ENCODE measurements at regions not wholly inside any gene's neighbourhood (a gene's known extent, or its start where the extent isn't known, plus 50 kb on each side); places are given as distances from the start of the nearest gene placed in this dataset.

- Histone ChIP-seq H3K36me3 (ENCODE audit: insufficient read depth, low read length) (no peaks in the 10 kb centered on the region), H3K4me1 (ENCODE audit: low read length) (no peaks in the 10 kb centered on the region), H3K27me3 (ENCODE audit: low read length) (no peaks in the 10 kb centered on the region), H3K9me2 (replicated peaks; ENCODE audit: insufficient read depth, low read length) (no peaks in the 10 kb centered on the region), H2AFZ (ENCODE audit: low read length) (no peak overlapping the region), H3K4me3 (ENCODE audit: low read length) (no peak overlapping the region), H4K20me1 (ENCODE audit: insufficient read depth, low read depth, low read length) (no peaks in the 10 kb centered on the region), H3K27ac (ENCODE audit: low read length) (no peak overlapping the region), H3K4me2 (ENCODE audit: low read depth, low read length, poor library complexity, severe bottlenecking) (no peak overlapping the region), H3K9me3 (ENCODE audit: low read length) (no peaks in the 10 kb centered on the region; the same call in 1 of the 2 replicates), H3K79me2 (ENCODE audit: low read length) (no peaks in the 10 kb centered on the region), H3K9ac (ENCODE audit: low read length) (no peak overlapping the region)
- DNase-seq = no peak
Measured at GRCh38 chr6:74768738-74769137, 437.1 kb downstream of the COL12A1 start.

GRCh38 chr6:74768120-74768519 lies 437.7 kb downstream of the COL12A1 start:
- no peaks in the 10 kb centered on the region; the same call in 1 of the 2 replicates for H3K9me3 ChIP-seq (ENCODE audit: low read length)
- H3K4me2 ChIP-seq (ENCODE audit: low read depth, low read length, poor library complexity, severe bottlenecking) = no peak overlapping the region
- H2AFZ ChIP-seq (ENCODE audit: low read length) = no peak overlapping the region
- H3K4me3 ChIP-seq (ENCODE audit: low read length) = no peak overlapping the region
- no peaks in the 10 kb centered on the region for H4K20me1 ChIP-seq (ENCODE audit: insufficient read depth, low read depth, low read length)
- H3K9me2 ChIP-seq (replicated peaks; ENCODE audit: insufficient read depth, low read length) = no peaks in the 10 kb centered on the region
- H3K9ac ChIP-seq (ENCODE audit: low read length) = no peak overlapping the region
- no peaks in the 10 kb centered on the region for H3K36me3 ChIP-seq (ENCODE audit: insufficient read depth, low read length)
- no peaks in the 10 kb centered on the region for H3K79me2 ChIP-seq (ENCODE audit: low read length)
- H3K27ac ChIP-seq (ENCODE audit: low read length) = no peak overlapping the region
- H3K4me1 ChIP-seq (ENCODE audit: low read length) = no peaks in the 10 kb centered on the region
- no peaks in the 10 kb centered on the region for H3K27me3 ChIP-seq (ENCODE audit: low read length)
- no peak for DNase-seq

GRCh38 chr6:74765486-74765885 lies 440.4 kb downstream of the COL12A1 start:
- Histone ChIP-seq H3K79me2 (ENCODE audit: low read length) (no peaks in the 10 kb centered on the region), H3K9me2 (replicated peaks; ENCODE audit: insufficient read depth, low read length) (no peaks in the 10 kb centered on the region), H3K4me1 (ENCODE audit: low read length) (no peaks in the 10 kb centered on the region), H3K27me3 (ENCODE audit: low read length) (no peaks in the 10 kb centered on the region), H2AFZ (ENCODE audit: low read length) (no peak overlapping the region), H3K9me3 (ENCODE audit: low read length) (no peaks in the 10 kb centered on the region), H3K36me3 (ENCODE audit: insufficient read depth, low read length) (no peaks in the 10 kb centered on the region), H3K27ac (ENCODE audit: low read length) (no peak overlapping the region), H3K4me3 (ENCODE audit: low read length) (no peak overlapping the region), H3K9ac (ENCODE audit: low read length) (no peak overlapping the region), H4K20me1 (ENCODE audit: insufficient read depth, low read depth, low read length) (no peaks in the 10 kb centered on the region), H3K4me2 (ENCODE audit: low read depth, low read length, poor library complexity, severe bottlenecking) (no peak overlapping the region)
- no peak for DNase-seq

- Histone ChIP-seq H3K9me2 (replicated peaks; ENCODE audit: insufficient read depth, low read length) (no peaks in the 10 kb centered on the region), H2AFZ (ENCODE audit: low read length) (no peak overlapping the region), H3K27ac (ENCODE audit: low read length) (no peak overlapping the region), H3K4me2 (ENCODE audit: low read depth, low read length, poor library complexity, severe bottlenecking) (no peak overlapping the region), H3K9me3 (ENCODE audit: low read length) (no peaks in the 10 kb centered on the region), H3K79me2 (ENCODE audit: low read length) (no peaks in the 10 kb centered on the region), H3K9ac (ENCODE audit: low read length) (no peak overlapping the region), H4K20me1 (ENCODE audit: insufficient read depth, low read depth, low read length) (no peaks in the 10 kb centered on the region), H3K27me3 (ENCODE audit: low read length) (no peaks in the 10 kb centered on the region), H3K4me3 (ENCODE audit: low read length) (no peak overlapping the region), H3K4me1 (ENCODE audit: low read length) (no peaks in the 10 kb centered on the region), H3K36me3 (ENCODE audit: insufficient read depth, low read length) (no peaks in the 10 kb centered on the region)
- no peak for DNase-seq
Measured at GRCh38 chr6:74764486-74764885, 441.4 kb downstream of the COL12A1 start.

GRCh38 chr6:74762841-74763240 lies 443.0 kb downstream of the COL12A1 start:
- no peak overlapping the region for H3K27ac ChIP-seq (ENCODE audit: low read length)
- H3K36me3 ChIP-seq (ENCODE audit: insufficient read depth, low read length) = no peaks in the 10 kb centered on the region
- no peak for DNase-seq
- no peaks in the 10 kb centered on the region for H3K79me2 ChIP-seq (ENCODE audit: low read length)
- no peaks in the 10 kb centered on the region for H3K4me1 ChIP-seq (ENCODE audit: low read length)
- no peak overlapping the region for H3K9ac ChIP-seq (ENCODE audit: low read length)
- no peaks in the 10 kb centered on the region for H3K27me3 ChIP-seq (ENCODE audit: low read length)
- no peak overlapping the region for H2AFZ ChIP-seq (ENCODE audit: low read length)
- no peak overlapping the region for H3K4me3 ChIP-seq (ENCODE audit: low read length)
- no peaks in the 10 kb centered on the region for H3K9me3 ChIP-seq (ENCODE audit: low read length)
- H3K9me2 ChIP-seq (replicated peaks; ENCODE audit: insufficient read depth, low read length) = no peaks in the 10 kb centered on the region
- no peaks in the 10 kb centered on the region for H4K20me1 ChIP-seq (ENCODE audit: insufficient read depth, low read depth, low read length)
- H3K4me2 ChIP-seq (ENCODE audit: low read depth, low read length, poor library complexity, severe bottlenecking) = no peak overlapping the region

GRCh38 chr6:74757813-74758212 lies 448.0 kb downstream of the COL12A1 start:
- no peak for DNase-seq
- Histone ChIP-seq H3K4me1 (ENCODE audit: low read length) (no peaks in the 10 kb centered on the region), H3K36me3 (ENCODE audit: insufficient read depth, low read length) (no peaks in the 10 kb centered on the region), H3K9me2 (replicated peaks; ENCODE audit: insufficient read depth, low read length) (no peaks in the 10 kb centered on the region), H3K27ac (ENCODE audit: low read length) (no peak overlapping the region), H4K20me1 (ENCODE audit: insufficient read depth, low read depth, low read length) (no peaks in the 10 kb centered on the region), H2AFZ (ENCODE audit: low read length) (no peak overlapping the region), H3K9me3 (ENCODE audit: low read length) (no peaks in the 10 kb centered on the region), H3K79me2 (ENCODE audit: low read length) (no peaks in the 10 kb centered on the region), H3K27me3 (ENCODE audit: low read length) (no peaks in the 10 kb centered on the region), H3K4me3 (ENCODE audit: low read length) (no peak overlapping the region), H3K9ac (ENCODE audit: low read length) (no peak overlapping the region), H3K4me2 (ENCODE audit: low read depth, low read length, poor library complexity, severe bottlenecking) (no peak overlapping the region)

- H2AFZ ChIP-seq (ENCODE audit: low read length) = no peak overlapping the region
- no peaks in the 10 kb centered on the region for H3K79me2 ChIP-seq (ENCODE audit: low read length)
- H3K27me3 ChIP-seq (ENCODE audit: low read length) = no peaks in the 10 kb centered on the region
- no peaks in the 10 kb centered on the region for H3K9me3 ChIP-seq (ENCODE audit: low read length)
- no peaks in the 10 kb centered on the region for H3K9me2 ChIP-seq (replicated peaks; ENCODE audit: insufficient read depth, low read length)
- no peak overlapping the region for H3K27ac ChIP-seq (ENCODE audit: low read length)
- no peaks in the 10 kb centered on the region for H3K36me3 ChIP-seq (ENCODE audit: insufficient read depth, low read length)
- H3K4me3 ChIP-seq (ENCODE audit: low read length) = no peak overlapping the region
- H3K4me2 ChIP-seq (ENCODE audit: low read depth, low read length, poor library complexity, severe bottlenecking) = no peak overlapping the region
- H3K9ac ChIP-seq (ENCODE audit: low read length) = no peak overlapping the region
- no peaks in the 10 kb centered on the region for H4K20me1 ChIP-seq (ENCODE audit: insufficient read depth, low read depth, low read length)
- no peak for DNase-seq
- no peaks in the 10 kb centered on the region for H3K4me1 ChIP-seq (ENCODE audit: low read length)
Measured at GRCh38 chr6:74756923-74757322, 448.9 kb downstream of the COL12A1 start.

GRCh38 chr6:74755778-74756177 lies 450.1 kb downstream of the COL12A1 start:
- H3K9me2 ChIP-seq (replicated peaks; ENCODE audit: insufficient read depth, low read length) = no peaks in the 10 kb centered on the region

GRCh38 chr6:74755196-74755595 lies 450.7 kb downstream of the COL12A1 start:
- Histone ChIP-seq H3K9ac (ENCODE audit: low read length) (no peak overlapping the region), H3K27ac (ENCODE audit: low read length) (no peak overlapping the region), H2AFZ (ENCODE audit: low read length) (no peak overlapping the region), H3K9me2 (replicated peaks; ENCODE audit: insufficient read depth, low read length) (no peaks in the 10 kb centered on the region), H3K79me2 (ENCODE audit: low read length) (no peaks in the 10 kb centered on the region), H3K9me3 (ENCODE audit: low read length) (no peaks in the 10 kb centered on the region), H3K27me3 (ENCODE audit: low read length) (no peaks in the 10 kb centered on the region), H4K20me1 (ENCODE audit: insufficient read depth, low read depth, low read length) (no peaks in the 10 kb centered on the region), H3K4me2 (ENCODE audit: low read depth, low read length, poor library complexity, severe bottlenecking) (no peak overlapping the region), H3K36me3 (ENCODE audit: insufficient read depth, low read length) (no peaks in the 10 kb centered on the region), H3K4me1 (ENCODE audit: low read length) (no peaks in the 10 kb centered on the region), H3K4me3 (ENCODE audit: low read length) (no peak overlapping the region)
- DNase-seq = no peak

More at GRCh38 chr6:74755778-74756177, 450.1 kb downstream of the COL12A1 start:
- no peak overlapping the region for H3K4me2 ChIP-seq (ENCODE audit: low read depth, low read length, poor library complexity, severe bottlenecking)
- no peak overlapping the region for H3K4me3 ChIP-seq (ENCODE audit: low read length)
- no peak overlapping the region for H2AFZ ChIP-seq (ENCODE audit: low read length)
- H3K9me3 ChIP-seq (ENCODE audit: low read length) = no peaks in the 10 kb centered on the region
- H3K4me1 ChIP-seq (ENCODE audit: low read length) = no peaks in the 10 kb centered on the region
- H3K27me3 ChIP-seq (ENCODE audit: low read length) = no peaks in the 10 kb centered on the region
- H3K9ac ChIP-seq (ENCODE audit: low read length) = no peak overlapping the region
- H3K36me3 ChIP-seq (ENCODE audit: insufficient read depth, low read length) = no peaks in the 10 kb centered on the region
- no peak for DNase-seq
- H3K27ac ChIP-seq (ENCODE audit: low read length) = no peak overlapping the region
- H4K20me1 ChIP-seq (ENCODE audit: insufficient read depth, low read depth, low read length) = no peaks in the 10 kb centered on the region
- H3K79me2 ChIP-seq (ENCODE audit: low read length) = no peaks in the 10 kb centered on the region

Data from Karpas-422 (cell line).